ENCODE measurements at regions not wholly inside any gene's neighbourhood (a gene's known extent, or its start where the extent isn't known, plus 50 kb on each side); places are given as distances from the start of the nearest gene placed in this dataset.

GRCh38 chr14:26137161-26137560 is 460.7 kb downstream of the NOVA1 start:
- no peak for DNase-seq (ENCODE audit: extremely low read depth, low read depth)

- no peak for DNase-seq (ENCODE audit: extremely low read depth, low read depth)
These were observed 465.7 kb downstream of the NOVA1 start for GRCh38 chr14:26132061-26132645.

- DNase-seq (ENCODE audit: extremely low read depth, low read depth) = no peak
These were observed 467.1 kb downstream of the NOVA1 start for GRCh38 chr14:26130690-26131089.

GRCh38 chr14:26128931-26129671 is 468.7 kb downstream of the NOVA1 start:
- DNase-seq (ENCODE audit: extremely low read depth, low read depth) = no peak

GRCh38 chr14:26124896-26125438 is 472.9 kb downstream of the NOVA1 start:
- no peak for DNase-seq (ENCODE audit: extremely low read depth, low read depth)

GRCh38 chr14:26123459-26123858 is 474.4 kb downstream of the NOVA1 start:
- DNase-seq (ENCODE audit: extremely low read depth, low read depth) = no peak

GRCh38 chr14:26121181-26121580 is 476.7 kb downstream of the NOVA1 start:
- no peak for DNase-seq (ENCODE audit: extremely low read depth, low read depth)

- DNase-seq (ENCODE audit: extremely low read depth, low read depth) = no peak
These were observed 483.8 kb downstream of the NOVA1 start for GRCh38 chr14:26113911-26114640.

- no peak for DNase-seq (ENCODE audit: extremely low read depth, low read depth)
These were observed 493.1 kb downstream of the NOVA1 start for GRCh38 chr14:26104717-26105116.

- DNase-seq (ENCODE audit: extremely low read depth, low read depth) = no peak
These were observed 500.0 kb downstream of the NOVA1 start for GRCh38 chr14:26097852-26098251.

GRCh38 chr14:26088275-26088674 is 509.6 kb downstream of the NOVA1 start:
- DNase-seq (ENCODE audit: extremely low read depth, low read depth) = no peak

GRCh38 chr14:26081043-26081442 is 516.8 kb downstream of the NOVA1 start:
- no peak for DNase-seq (ENCODE audit: extremely low read depth, low read depth)

GRCh38 chr14:26078561-26078960 is 519.3 kb downstream of the NOVA1 start:
- no peak for DNase-seq (ENCODE audit: extremely low read depth, low read depth)

GRCh38 chr14:26074892-26075291 is 522.9 kb downstream of the NOVA1 start:
- no peak for DNase-seq (ENCODE audit: extremely low read depth, low read depth)

GRCh38 chr14:26070443-26070842 is 527.4 kb downstream of the NOVA1 start:
- DNase-seq (ENCODE audit: extremely low read depth, low read depth) = no peak

GRCh38 chr14:26067786-26068459 is 529.9 kb downstream of the NOVA1 start:
- DNase-seq (ENCODE audit: extremely low read depth, low read depth) = no peak

- DNase-seq (ENCODE audit: extremely low read depth, low read depth) = no peak
These were observed 530.5 kb downstream of the NOVA1 start for GRCh38 chr14:26067341-26067740.

- no peak for DNase-seq (ENCODE audit: extremely low read depth, low read depth)
These were observed 541.7 kb downstream of the NOVA1 start for GRCh38 chr14:26056036-26056616.

- DNase-seq (ENCODE audit: extremely low read depth, low read depth) = no peak
These were observed 565.5 kb downstream of the NOVA1 start for GRCh38 chr14:26032348-26032747.

GRCh38 chr14:26026384-26026783 is 571.4 kb downstream of the NOVA1 start:
- no peak for DNase-seq (ENCODE audit: extremely low read depth, low read depth)

GRCh38 chr14:26023967-26024366 is 573.9 kb downstream of the NOVA1 start:
- no peak for DNase-seq (ENCODE audit: extremely low read depth, low read depth)

All from NCI-H460 (cell line).